GM12878 (cell line): ENCODE measurements at regions not wholly inside any gene's neighbourhood (a gene's known extent, or its start where the extent isn't known, plus 50 kb on each side); places are given as distances from the start of the nearest gene placed in this dataset.
"Not testable (repeated sequence)": the region's sequence is repeated elsewhere in the genome, so short reads cannot be mapped to it uniquely, and the experiment has no call there.

Experiments used
- ATAC-seq: fragments of 200-7000 bp; cut with Tn5 transposase; 3 replicates; pipeline ENCODE4 v1.9.1; 2020; ENCODE audit warnings: mild to moderate bottlenecking, moderate library complexity
- BruUV-seq: library from RNA; stranded (reverse); fragments of 400-500 nt; replicated peaks from 2 replicates; lab custom pipeline; 2021; lab: Mats Ljungman, UMichigan
- CTCF ChIA-PET: fragments of 300-600 bp; sonication (Branson Sonifier 250); formaldehyde crosslinking; extraction: SDS; loops from one replicate; lab custom pipeline; 2021; ENCODE audit warnings: inconsistent platforms; lab: Yijun Ruan, JAX
- POLR2A ChIA-PET: fragments of 350-600 bp; formaldehyde crosslinking; extraction: SDS; loops from one replicate; lab custom pipeline; 2021; ENCODE audit warnings: inconsistent platforms; lab: Charles Lee
- RAD21 ChIA-PET: fragments of 300-600 bp; sonication (Branson Sonifier 250); formaldehyde crosslinking; loops from one replicate; lab custom pipeline; 2023; ENCODE audit warnings: antibody characterized with exemption; ENCODE audit not compliant: unreplicated experiment; lab: Charles Lee
- SMC1A ChIA-PET: fragments of 300-600 bp; sonication (Branson Sonifier 250); formaldehyde crosslinking; loops from one replicate; lab custom pipeline; 2023; ENCODE audit not compliant: unreplicated experiment, uncharacterized antibody; lab: Charles Lee
- DNase-seq: peaks from one replicate; pipeline ENCODE4 v3.0.0-alpha.2; 2011; ENCODE audit warnings: low read depth, low spot score
- FAIRE-seq: peaks from 3 replicates; lab custom pipeline; 2011; peaks lifted over from hg19 to GRCh38; lab: Jason Lieb, UNC
- H2AFZ ChIP-seq: 2 replicates; pipeline ENCODE4 v1.6.0; 2011; ENCODE audit warnings: low read depth, low read length, control low read depth; ENCODE audit not compliant: control insufficient read depth
- H3K27ac ChIP-seq: 2 replicates; pipeline ENCODE4 v1.5.1; 2011; ENCODE audit warnings: control low read depth; ENCODE audit not compliant: control insufficient read depth, insufficient read depth
- H3K27me3 ChIP-seq, 2 experiments: replicated peaks in 1 of 2; 2 replicates each; pipeline versions ENCODE4 v1.6.0 to v1.6.1; 2011; ENCODE audit warnings: low read length in 1 of 2; ENCODE audit not compliant: control insufficient read depth in 2 of 2, insufficient read depth in 2 of 2
- H3K36me3 ChIP-seq, 2 experiments: 2 replicates each; pipeline ENCODE4 v1.5.1; 2011; ENCODE audit warnings: low read length in 1 of 2; ENCODE audit not compliant: control insufficient read depth in 2 of 2, insufficient read depth in 2 of 2
- H3K4me1 ChIP-seq: 2 replicates; pipeline ENCODE4 v1.6.1; 2011; ENCODE audit warnings: mild to moderate bottlenecking, low read length, moderate library complexity, mixed read lengths; ENCODE audit not compliant: control insufficient read depth, insufficient read depth
- H3K4me2 ChIP-seq: 2 replicates; pipeline ENCODE4 v1.6.0; 2011; ENCODE audit warnings: control low read depth; ENCODE audit not compliant: control insufficient read depth, insufficient read depth
- H3K4me3 ChIP-seq: fragments of 200-600 bp; sonication (generic); 2 replicates; pipeline ENCODE4 v1.5.1; 2016
- H3K79me2 ChIP-seq: 2 replicates; pipeline ENCODE4 v1.6.0; 2011; ENCODE audit warnings: low read length; ENCODE audit not compliant: control insufficient read depth, insufficient read depth
- H3K9ac ChIP-seq: 2 replicates; pipeline ENCODE4 v1.8.0; 2011; ENCODE audit warnings: low read length, control low read depth, mixed read lengths; ENCODE audit not compliant: control insufficient read depth, insufficient read depth
- H3K9me3 ChIP-seq: replicated peaks from 3 replicates; pipeline ENCODE4 v1.5.1; 2011; ENCODE audit warnings: mild to moderate bottlenecking, low read length; ENCODE audit not compliant: control insufficient read depth, insufficient read depth
- H4K20me1 ChIP-seq: 2 replicates; pipeline ENCODE4 v1.6.0; 2011; ENCODE audit not compliant: control insufficient read depth, insufficient read depth
- HDAC6 ChIP-seq: fragments of 200-600 bp; sonication (generic); IDR thresholded peaks from one replicate; pipeline ENCODE4 v1.8.0; 2017; ENCODE audit warnings: antibody characterized with exemption; ENCODE audit not compliant: unreplicated experiment
- IKZF1 ChIP-seq: fragments of 450-650 bp; conservative IDR thresholded peaks from 2 replicates; pipeline ENCODE4 v1.6.1; 2017; ENCODE audit warnings: antibody characterized with exemption, mild to moderate bottlenecking
- IRF4 ChIP-seq: IDR thresholded peaks from 2 replicates; pipeline ENCODE4 v1.6.1; 2011; ENCODE audit warnings: low read depth, low read length
- KAT2A ChIP-seq: conservative IDR thresholded peaks from 2 replicates; pipeline ENCODE4 v1.6.1; 2011; ENCODE audit warnings: low read depth, low read length; ENCODE audit not compliant: control insufficient read depth
- PKNOX1 ChIP-seq: fragments of 450-650 bp; IDR thresholded peaks from 2 replicates; pipeline ENCODE4 v1.6.1; 2016; ENCODE audit warnings: mild to moderate bottlenecking
- POLR2AphosphoS2 ChIP-seq: IDR thresholded peaks from 2 replicates; pipeline ENCODE4 v1.6.1; 2011; ENCODE audit warnings: low read depth, mild to moderate bottlenecking, low read length, improper control_type of control experiment, moderate library complexity
- STAT3 ChIP-seq: IDR thresholded peaks from 2 replicates; pipeline ENCODE4 v1.6.1; 2011; ENCODE audit warnings: low read depth, low read length, improper control_type of control experiment
- ZBTB4 ChIP-seq: fragments of 450-650 bp; formaldehyde crosslinking; IDR thresholded peaks from 2 replicates; pipeline ENCODE4 v1.4.0; 2022; ENCODE audit warnings: mild to moderate bottlenecking, moderate library complexity
- ZNF24 ChIP-seq: fragments of 450-650 bp; IDR thresholded peaks from 2 replicates; pipeline ENCODE4 v1.6.1; 2017; ENCODE audit warnings: antibody characterized with exemption, mild to moderate bottlenecking
- WGBS: methylation state at CpG from one replicate; pipeline ENCODE4 v1.1.6; 2016; ENCODE audit warnings: low lambda C conversion rate; ENCODE audit not compliant: insufficient replicate concordance, insufficient coverage; ENCODE audit errors: missing lambda C conversion rate; 5-methylcytosine and 5-hydroxymethylcytosine counted together
- in situ Hi-C: fragments of 300-500 bp; cut with MboI; formaldehyde crosslinking; loops from 9 replicates; pipeline ENCODE4 v1.14.3; 2018; ENCODE audit warnings: mixed read lengths
- intact Hi-C: fragments of 100-400 bp; cut with micrococcal nuclease; formaldehyde crosslinking; loops from one replicate; pipeline ENCODE4 v1.14.2; 2022; ENCODE audit not compliant: unreplicated experiment

GRCh38 chr14:45641541-45641940 is 388.5 kb upstream of the MIS18BP1 start:
- no peaks in the 10 kb centered on the region for H3K4me1 ChIP-seq
- ChIA-PET SMC1A (interaction anchor here (0.6 to 1.7 kb wide), 5 partner anchors 10 to 1701 kb away, joined by 3 to 9 read pairs (median 3); no protein-coding TSS in a partner anchor), CTCF (interaction anchor here (0.7 to 1.0 kb wide), 2 partner anchors 64 to 939 kb away, joined by 3 read pairs; no protein-coding TSS in a partner anchor), POLR2A (interaction anchor here (0.9 kb wide), 1 partner anchor 11 kb away, joined by 3 read pairs; no protein-coding TSS in a partner anchor), RAD21 (interaction anchor here (1.0 to 1.7 kb wide), 2 partner anchors 11 to 121 kb away, joined by 3 to 4 read pairs; no protein-coding TSS in a partner anchor)
- ATAC-seq (no peak), DNase-seq (no peak), FAIRE-seq (no peak)
- no peaks in the 10 kb centered on the region for H3K27me3 ChIP-seq
- no peaks in the 10 kb centered on the region for H3K9me3 ChIP-seq
- no peak overlapping the region for H3K27ac ChIP-seq
- no peaks in the 10 kb centered on the region for H3K79me2 ChIP-seq
- no peak overlapping the region for H2AFZ ChIP-seq
- H3K36me3 ChIP-seq, result no peaks in the 10 kb centered on the region
- BruUV-seq, result no TSS peak
- no peak overlapping the region for H3K4me2 ChIP-seq
- intact Hi-C loops (no loop called here), in situ Hi-C loops (no loop called here)
- 11% methylated on average over 4 of the region's 4 CpGs for WGBS
- no peak overlapping the region for H3K4me3 ChIP-seq
- H4K20me1 ChIP-seq, result no peaks in the 10 kb centered on the region
- TF ChIP-seq PKNOX1 (no peak), ZBTB4 (no peak), ZNF24 (no peak), POLR2AphosphoS2 (no peak), KAT2A (no peak), IKZF1 (no peak), STAT3 (no peak), IRF4 (no peak), HDAC6 (no peak)
- H3K9ac ChIP-seq, result no peak overlapping the region

GRCh38 chr14:45634651-45635441 is 381.8 kb upstream of the MIS18BP1 start:
- H2AFZ ChIP-seq, H3K9me3 ChIP-seq, H3K4me1 ChIP-seq, H4K20me1 ChIP-seq, in situ Hi-C loops, intact Hi-C loops, H3K36me3 ChIP-seq, ATAC-seq, FAIRE-seq, SMC1A ChIA-PET, H3K9ac ChIP-seq, H3K27ac ChIP-seq, CTCF ChIA-PET, RAD21 ChIA-PET, H3K4me3 ChIP-seq, H3K4me2 ChIP-seq, H3K27me3 ChIP-seq, POLR2A ChIA-PET, H3K79me2 ChIP-seq, BruUV-seq, DNase-seq: not testable (repeated sequence)
- 80% methylated on average over 29 of the region's 46 CpGs for WGBS
